NCI-H187 treated with DMSO at 0.1 percent for 48 hours (cell line): ENCODE measurements at regions not wholly inside any gene's neighbourhood (a gene's known extent, or its start where the extent isn't known, plus 50 kb on each side); places are given as distances from the start of the nearest gene placed in this dataset.

Experiments used
- DNase-seq: peaks from one replicate; lab custom pipeline; 2025; lab: John Stamatoyannopoulos, UW

DNA sequence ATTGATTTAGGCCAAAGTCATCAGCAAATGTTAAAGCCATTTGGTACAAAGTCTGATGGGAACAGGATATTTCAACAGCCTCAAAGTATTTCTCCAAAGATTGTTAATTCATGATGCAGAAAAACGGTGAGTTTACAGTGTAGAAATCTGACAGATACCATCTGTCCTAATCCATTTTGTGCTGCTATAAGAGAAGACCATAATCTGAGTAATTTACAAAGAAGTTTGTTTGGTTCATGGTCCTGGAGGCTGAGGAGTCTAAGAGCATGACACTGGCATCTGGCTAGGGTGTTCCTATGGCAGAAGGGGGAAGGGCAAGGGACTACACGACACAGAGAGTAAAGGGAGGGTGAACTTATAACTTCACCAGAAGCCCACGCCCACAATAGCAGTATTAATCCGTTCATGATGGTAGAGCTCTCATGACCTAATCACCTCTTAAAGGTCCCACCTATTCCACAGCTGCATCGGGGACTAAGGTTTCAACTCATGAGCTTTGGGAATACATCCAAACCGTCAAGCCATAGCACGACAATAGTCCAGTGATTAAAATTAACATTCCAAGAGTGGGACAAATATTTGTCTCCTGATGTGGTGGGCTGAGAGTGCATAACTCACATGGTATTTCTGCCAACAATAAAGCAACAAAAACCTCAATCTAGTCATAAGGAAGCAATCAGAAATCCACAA, 298.6 kb upstream of the AKR1E2 start:
- no peak for DNase-seq

DNA sequence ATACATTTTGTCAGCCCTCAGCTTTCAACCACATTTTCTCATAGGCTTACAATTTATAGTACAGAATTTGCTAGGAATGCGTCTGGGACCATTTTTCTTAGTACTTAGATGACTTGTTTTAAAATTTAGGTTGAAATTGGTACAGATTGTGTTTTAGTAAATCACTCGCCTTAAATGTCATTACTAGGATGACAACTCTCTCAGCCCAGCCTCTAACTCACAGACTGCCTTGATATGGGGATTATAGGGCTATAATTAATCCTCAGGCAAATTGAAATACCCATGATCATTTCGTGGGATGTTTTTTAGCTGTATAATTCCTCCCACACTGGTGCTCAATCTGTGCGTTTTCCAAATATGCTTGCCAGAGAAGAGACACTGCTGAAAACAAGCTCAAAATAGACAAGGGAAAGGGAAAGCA, 299.7 kb upstream of the AKR1E2 start:
- DNase-seq, result no peak

DNA sequence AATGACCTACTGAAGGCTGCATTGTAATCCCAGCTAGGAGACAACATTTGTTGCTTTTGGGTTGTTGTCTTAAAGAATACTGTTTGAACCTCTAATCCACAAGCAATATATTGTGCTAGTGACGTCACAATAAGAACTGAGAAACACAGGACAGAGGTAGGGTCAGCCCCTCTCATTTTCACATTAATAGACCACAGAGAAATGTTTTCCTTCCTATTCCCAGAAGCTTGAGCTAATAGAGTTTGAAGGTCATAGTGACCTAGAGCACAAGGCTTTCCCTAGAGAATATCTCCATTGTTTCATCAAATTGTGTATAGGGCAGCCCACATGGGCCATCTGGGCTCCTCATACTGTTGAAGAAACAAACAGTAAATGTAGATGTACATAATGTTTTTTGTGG, 300.9 kb upstream of the AKR1E2 start:
- no peak for DNase-seq

DNA sequence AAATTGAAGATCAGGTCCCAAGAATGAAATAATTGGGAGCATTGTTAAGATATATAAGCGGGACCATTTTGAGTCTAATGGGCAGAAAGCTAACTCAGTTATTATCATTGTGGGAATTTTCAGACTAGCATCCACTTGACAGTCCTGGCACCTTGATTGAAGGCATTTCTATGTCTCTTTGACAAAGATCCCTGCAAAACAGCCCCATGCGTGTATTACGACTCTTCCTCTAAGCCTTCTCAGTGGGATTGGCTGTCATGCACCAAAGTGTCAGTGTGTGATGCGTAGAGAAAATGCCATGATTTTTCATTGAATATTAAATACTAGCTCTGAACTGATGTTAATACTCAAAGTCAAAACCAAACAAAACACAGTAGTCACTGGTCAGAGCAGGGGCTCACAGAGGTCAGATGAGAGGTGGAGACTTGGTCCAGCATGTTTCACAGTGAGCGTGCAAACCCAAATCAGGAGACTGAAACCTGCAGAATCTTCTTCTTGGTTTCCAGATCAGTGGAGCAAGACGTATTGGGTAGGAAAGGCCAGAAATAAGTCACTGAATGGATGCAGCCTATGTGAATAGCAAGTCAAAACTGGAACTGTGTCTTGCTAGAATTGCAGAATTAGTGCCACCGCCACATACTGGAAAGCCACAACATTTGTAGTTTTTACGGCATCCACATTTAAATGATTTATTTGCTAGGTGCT, 303.6 kb upstream of the AKR1E2 start:
- no peak for DNase-seq

DNA sequence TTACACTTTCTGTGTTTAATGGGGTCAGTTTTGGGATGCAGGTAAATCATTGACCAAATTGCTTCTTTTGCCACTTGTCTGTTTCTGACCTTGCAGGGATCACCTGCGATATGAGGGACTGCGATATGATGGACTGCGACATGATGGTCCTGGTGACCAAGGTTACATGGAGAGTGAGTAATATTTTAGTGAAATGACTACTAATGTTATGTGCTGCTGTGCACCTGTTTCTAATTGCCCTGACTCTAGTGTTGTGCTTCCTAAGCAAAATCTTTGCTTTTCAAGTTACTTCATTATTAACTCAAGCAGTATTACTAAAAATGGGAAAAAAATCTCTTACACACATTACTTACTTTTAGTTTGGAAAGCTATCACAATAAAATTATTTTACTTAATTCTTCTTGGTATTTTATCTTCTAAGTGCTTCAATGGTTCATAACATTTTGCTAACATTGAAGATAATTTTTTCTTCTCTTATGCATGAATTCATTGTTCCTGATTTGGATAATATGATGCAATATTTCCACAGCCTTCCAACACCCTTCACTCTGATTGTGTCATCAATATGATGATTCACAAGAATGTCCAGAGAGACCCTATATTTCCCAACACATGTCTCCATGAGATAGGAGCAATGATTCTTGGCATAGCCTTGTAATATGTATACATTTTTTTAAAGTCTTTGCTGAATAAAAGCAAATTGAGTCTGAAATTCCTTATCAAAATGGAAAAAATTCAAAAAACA, 306.2 kb upstream of the AKR1E2 start:
- no peak for DNase-seq

DNA sequence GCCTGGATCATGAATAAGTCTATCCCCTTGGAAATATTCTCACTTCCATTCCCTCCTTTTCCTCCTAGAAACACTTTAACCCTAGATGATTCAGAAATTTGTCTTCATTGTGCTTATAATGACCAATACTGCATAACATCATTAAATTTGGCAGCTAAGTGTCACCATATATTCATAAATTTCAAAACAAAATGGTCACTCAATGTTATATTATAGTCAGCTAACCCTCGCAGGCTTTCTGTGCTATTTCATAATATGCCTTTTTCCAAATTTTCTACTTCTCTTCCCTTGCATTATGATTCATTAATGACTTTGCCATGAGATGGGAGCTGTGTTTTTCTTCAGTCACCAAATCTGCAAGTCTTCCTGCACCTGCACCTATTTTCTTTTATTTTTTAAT, 308.3 kb upstream of the AKR1E2 start:
- no peak for DNase-seq

DNA sequence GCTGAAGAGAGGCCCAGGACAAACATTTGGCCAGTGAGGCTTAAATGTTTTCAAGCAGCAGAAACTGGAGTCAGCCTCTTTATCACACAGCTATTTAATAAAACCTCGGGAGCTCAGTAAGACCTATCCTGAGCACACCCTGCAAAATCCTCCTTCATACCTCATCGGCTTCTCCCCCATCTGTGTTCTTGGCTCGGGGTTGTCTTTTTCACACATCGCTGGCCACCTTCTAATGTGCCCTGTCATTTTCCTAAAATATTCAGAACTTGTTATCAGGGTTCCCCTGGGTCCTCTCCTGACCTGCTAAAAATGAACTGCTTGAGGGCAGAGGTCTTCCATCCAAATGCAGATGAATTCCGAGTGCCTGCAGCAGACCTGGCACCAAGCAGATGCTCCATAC, 310.3 kb upstream of the AKR1E2 start:
- DNase-seq, result no peak

DNA sequence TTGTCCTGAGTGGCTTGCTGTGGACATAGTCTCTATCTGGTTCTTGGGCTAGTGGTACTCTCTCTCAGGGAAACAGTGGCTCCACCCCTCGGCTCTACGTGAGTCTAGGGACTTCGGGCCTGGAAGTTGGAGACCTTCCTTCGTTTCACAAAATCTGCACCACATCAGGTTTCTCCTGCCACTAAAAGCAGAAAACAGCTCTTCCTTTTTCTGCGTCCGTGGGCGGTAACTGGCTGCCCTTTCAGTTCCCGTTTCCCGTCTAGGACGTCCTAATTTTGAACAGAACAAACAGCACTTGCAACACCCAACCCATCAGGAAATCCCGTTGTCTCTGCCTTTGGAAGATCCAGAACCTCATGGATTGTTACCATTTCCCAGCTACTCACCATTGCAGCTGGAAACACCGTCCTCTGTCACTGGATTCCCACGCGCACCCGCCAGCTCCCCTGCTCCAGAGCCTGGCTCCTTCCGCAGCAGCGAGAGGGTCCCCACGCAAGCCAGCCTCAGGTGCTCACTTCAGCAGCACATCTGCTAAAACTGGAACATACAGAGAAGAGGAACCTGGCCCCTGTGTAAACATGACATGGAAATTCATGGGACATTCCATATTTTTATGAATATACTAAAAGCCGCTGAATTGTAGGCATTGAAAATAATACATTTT, 311.4 kb upstream of the AKR1E2 start:
- DNase-seq, result no peak

DNA sequence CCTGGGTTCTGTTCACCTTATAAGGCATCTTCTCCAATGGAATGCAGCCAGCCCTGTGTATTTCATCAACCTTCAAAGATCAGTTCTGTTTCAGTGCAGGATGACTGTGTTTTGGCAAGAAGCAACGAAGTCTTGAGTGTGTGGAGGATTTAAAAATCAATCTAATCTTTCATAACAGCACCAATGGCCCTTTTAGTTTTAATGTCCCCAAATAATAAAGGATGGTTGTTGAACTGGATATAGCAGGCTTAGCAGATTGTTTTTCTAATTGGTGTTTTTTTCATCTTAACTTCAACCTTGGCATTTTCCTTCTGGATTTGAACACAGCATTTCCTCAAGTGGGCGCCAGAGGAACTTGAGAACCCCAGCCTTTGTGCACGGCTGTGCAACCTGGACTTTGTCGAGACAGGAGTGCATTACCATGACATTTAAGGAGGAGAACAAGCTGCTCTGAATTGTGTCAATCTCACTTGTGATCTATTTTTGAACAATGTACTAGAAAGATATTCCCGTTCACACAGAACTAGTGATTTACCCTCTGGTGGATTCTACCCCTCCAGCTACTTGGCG, 313.3 kb upstream of the AKR1E2 start:
- DNase-seq, result no peak

DNA sequence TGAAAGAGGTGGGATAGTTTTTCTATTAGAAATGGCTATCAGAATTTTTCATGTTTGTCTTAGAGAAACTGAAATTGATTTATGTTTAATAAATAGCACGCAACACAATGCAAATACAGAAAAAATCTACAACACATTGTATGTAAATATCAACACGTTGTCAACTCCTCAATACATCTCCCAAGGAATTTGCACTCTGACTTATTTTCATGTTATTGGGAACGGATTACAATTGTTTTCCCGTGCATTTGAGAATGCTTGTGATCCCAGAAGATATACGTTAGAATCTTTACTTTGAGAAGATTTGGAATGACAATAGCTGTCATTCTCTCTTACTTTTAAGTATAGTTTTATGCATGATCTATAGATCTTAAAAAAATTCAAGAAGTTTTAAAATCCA, 313.8 kb upstream of the AKR1E2 start:
- no peak for DNase-seq

DNA sequence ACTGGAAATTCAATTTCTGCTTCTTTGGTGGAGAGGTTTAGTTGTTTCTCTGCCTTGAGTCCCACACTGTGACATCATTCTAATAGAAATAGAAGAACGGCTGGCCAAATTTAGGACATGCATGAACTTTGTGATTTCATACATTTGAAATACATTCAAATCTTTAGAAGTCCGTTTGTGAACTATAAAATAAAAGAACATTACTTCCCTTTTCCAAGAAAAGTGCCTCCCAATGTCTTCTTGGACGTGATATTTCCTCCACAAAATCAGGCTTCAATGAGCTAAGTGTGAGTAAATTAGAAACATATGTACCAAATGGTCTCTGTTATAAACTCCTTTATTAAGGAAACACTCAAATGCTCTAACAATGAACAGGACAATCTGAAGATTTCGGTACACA, 314.5 kb upstream of the AKR1E2 start:
- DNase-seq, result no peak

DNA sequence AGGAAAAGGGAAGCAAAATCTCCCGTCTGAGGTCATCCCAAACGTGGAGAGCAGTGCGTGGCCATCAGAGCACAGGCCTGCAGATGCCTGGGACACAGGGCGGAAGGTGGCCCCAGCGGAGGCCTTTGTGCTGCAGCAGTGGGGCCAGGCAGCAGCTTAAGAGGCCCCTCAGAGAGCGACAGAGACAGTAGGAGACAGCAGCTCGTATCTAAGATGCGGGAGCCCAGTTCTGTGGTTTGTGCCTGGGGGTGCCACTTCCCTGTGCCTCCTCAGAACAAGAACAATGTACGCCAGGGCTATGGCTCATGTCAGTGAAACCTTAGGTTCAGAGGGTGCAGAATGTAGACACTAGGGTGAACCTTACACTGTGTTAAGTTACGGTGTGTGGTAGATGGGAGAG, 316.6 kb upstream of the AKR1E2 start:
- DNase-seq, result no peak

DNA sequence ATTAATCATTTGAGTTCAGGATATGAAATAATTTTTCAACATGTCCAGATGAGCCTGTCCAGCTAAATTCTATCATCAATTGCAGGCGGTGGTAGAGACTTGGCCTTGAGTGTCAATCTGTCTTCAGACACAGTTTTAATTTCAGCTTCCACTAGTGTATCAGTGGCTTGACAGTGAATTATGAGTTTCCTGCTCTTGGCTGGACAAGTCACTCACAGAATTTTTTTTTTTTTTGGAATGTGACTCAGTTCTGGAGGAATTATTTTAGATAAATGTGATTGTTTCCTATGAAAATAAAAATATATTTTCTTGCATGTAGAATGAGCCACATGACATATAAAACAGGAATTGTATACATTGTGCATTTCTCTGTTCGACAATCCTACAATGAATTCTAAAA, 319.9 kb upstream of the AKR1E2 start:
- DNase-seq, result no peak

DNA sequence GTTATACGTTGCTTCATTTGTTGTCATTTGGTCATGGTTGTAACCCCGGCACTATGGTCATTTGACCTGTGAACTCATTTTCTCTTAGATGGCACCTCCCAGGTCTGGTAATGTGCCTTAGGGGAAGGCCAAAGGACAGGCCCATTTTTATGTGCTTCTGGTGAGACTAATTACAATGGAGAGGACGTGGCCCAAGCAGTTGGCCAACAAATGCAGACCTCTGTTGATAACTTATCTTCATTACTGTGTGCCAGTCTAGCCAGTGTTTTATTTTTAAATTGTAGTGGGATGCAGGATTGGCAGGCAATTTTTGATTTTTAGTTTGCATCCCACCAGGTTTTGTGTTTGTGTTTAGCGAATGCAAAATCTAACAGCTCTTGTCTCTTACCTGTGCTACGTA, 321.5 kb upstream of the AKR1E2 start:
- DNase-seq, result no peak

DNA sequence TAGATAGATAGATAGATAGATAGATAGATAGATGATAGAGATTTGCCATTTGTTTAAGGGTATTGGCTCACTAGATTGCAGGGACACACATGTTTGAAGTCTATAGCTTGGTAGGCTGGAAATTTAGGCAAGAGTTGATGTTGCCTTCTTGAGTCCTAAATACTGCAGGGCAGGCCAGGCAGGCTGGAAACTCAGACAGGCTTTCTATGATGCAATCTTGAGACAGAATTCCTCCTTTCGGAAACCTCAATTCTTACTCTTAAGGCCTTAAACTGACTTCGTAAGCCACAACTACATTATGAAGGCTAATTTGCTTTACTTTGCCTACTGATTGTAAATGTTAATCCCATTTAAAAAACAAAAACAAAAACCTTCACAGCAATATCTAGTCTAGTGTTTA, 322.9 kb upstream of the AKR1E2 start:
- no peak for DNase-seq

DNA sequence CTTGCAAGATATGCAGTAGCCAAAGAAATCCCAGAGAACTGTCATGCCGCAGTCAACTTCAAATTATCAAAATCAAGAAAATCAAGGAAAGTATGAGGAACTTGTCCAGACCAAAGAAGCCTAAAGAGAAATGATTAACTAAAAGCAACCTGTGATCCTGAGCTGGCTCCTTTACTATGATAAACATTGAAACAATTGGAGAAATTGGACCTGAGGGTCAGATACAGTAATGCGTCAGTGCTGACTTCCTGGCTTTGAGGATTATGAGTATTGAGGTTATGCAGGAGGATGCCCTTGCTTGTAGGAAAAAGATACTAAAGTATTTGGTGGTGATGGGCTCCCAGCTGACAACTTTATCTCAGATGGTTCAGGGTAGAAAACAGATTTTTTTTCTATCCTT, 324.7 kb upstream of the AKR1E2 start:
- no peak for DNase-seq

DNA sequence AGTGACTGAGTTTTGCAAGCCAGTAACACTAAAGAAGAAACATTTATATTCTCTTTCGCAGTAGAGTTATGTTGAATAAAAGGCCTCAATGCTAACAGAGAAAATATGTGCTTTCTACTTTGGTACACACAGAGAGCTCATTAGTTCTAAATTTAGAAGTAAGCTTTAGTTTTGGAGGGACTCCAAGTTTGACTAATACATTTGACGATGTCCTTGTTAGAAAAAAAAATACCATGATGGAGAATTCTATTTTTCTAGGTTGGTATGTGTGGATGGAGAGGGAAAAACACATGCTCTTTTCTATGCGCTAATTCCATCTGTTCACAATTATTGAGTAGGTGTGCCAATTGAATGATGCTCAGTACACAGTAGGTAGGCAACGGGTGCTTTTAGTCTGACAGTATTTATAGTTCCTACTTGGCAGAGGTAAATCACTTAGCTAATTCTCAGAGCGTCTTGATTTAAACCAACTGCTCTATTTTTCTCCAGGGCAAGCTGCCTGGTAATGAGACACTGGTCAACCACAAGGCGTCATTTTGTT, 327.2 kb upstream of the AKR1E2 start:
- no peak for DNase-seq

DNA sequence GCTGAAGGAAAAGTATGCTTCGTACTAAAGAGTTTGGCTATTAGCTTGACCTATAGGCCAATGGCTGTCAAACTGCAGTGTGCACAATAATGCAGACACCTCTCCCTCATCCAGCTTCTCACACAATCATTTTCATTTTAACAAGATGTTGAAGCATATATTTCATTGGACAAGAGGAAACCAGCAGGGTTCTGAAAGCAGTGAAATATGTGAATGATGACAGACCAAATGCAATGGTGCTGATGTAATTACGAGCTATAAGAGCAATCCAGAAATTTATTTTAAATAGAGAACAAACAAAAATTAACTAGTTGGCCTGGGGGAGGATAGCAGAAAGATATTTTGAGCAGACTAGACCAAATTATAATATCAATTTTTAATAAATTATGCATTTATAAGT, 331.5 kb upstream of the AKR1E2 start:
- DNase-seq, result no peak

DNA sequence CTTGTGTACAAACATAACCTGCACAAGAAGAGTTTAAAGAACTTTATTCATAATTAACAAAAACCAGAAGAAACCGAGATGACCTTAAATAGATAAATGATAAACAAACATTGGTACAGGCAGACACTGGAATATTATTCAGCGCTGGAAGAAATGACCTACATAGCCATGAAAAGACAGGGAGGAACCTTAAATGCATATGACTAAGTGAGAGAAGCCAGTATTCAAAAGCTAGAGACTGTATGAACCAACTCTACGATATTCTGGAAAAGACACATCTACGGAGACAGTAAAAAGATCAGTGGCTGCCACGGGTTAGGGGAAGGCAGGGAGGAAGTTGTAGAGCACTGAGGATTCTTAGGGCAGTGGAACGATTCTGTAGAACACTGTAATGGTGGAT, 333.8 kb upstream of the AKR1E2 start:
- DNase-seq, result no peak

DNA sequence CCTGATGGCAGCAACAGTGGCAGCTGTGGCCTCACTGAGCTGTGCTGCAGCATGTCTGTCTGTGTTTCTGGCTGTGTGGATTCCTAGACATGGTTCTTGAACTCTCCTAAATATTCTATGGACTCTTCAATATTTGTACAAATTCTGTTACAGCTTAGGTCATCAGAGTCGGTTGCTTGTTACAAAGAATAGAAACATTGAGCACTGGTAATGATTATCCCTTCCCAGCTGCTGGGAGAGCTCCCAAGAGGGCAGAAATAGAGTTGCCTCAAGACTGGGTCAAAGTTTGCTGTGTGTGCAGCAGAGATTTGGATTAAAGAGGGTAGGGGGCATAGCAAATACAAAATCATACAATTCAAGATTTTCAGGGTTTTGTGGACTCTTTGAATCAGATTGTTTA, 337.1 kb upstream of the AKR1E2 start:
- no peak for DNase-seq

DNA sequence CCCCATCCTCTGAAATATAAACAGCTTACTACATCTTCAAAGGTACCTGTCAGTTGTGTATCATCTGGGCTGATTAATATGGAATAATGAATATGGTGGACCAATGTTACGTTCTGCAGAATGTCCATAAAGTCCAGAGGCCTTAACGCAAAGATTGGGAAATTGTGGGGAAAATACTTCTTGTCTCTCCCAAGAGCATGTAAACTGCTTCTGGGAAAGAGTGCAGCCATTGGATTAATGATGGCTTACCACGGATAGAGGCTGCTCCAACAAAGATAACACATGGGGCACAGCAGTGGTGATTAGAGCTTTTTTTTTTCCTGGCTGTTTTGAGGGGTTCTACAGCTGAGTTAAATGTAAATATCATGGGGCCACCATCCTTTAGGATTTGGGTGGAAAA, 340.4 kb upstream of the AKR1E2 start:
- no peak for DNase-seq

DNA sequence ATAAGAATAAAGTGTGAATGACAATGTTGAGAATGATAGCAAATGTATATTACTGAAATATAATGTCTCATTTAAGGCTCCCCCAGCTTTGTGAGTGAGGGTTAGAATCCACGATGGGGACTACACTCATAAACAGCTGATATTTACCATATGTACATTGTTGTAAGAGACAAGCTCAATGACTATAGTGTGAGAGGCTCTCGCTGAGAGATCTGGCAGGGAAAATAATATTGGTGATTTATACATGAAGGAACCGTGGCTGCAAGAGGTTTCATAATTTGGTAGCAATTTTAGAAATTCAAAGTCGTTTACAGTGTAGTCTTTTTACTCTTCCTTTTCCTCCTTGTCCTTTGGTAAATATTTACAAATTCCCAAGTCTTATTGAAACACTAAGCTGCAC, 342.2 kb upstream of the AKR1E2 start:
- no peak for DNase-seq
